ENCODE measurements at regions not wholly inside any gene's neighbourhood (a gene's known extent, or its start where the extent isn't known, plus 50 kb on each side); places are given as distances from the start of the nearest gene placed in this dataset.

DNA sequence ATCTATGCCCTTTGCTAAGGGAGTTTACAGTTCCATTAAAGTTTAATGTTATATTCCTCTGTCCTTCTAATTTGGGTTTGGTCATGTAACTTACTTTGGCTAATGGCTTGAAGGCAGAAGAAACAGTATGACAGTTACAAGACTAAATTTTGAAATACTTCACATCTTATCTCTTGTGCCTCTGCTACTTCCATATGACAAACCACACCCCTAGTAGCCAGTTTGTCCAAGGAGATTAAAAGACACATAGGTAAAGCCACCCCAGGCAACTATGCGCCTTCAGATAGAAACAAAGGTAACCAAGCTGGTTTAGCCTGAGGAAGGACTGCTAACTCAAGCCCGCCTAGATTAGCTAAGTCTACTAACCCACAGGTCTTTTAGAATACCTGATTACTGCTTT, 273.4 kb upstream of the MIR17HG start:
- Histone ChIP-seq H3K4me3 (ENCODE audit: low read depth, low read length) (no peak overlapping the region), H3K4me1 (ENCODE audit: control insufficient read depth, insufficient read depth, low read length, poor library complexity, severe bottlenecking) (no peaks in the 10 kb centered on the region), H3K9me3 (ENCODE audit: control insufficient read depth in 2 of 2, low read length in 2 of 2) (no peaks in the 10 kb centered on the region), H3K27ac (ENCODE audit: insufficient read depth, low read length, poor library complexity, severe bottlenecking) (no peak overlapping the region), H3K36me3 (ENCODE audit: control insufficient read depth, insufficient read depth, low read length) (no peaks in the 10 kb centered on the region), H3K27me3 (ENCODE audit: control insufficient read depth, insufficient read depth, low read length) (no peaks in the 10 kb centered on the region)
- no peak for ATAC-seq (ENCODE audit: low read depth in 2 of 2)
- Mint-ChIP-seq H3K27ac (no peak overlapping the region), H3K27me3 (no peaks in the 10 kb centered on the region), H3K9me3 (peaks cover 0 to 10% (median 0%) of the 10 kb centered on the region in 7 donors), H3K4me1 (no peaks in the 10 kb centered on the region), H3K4me3 (no peak overlapping the region), H3K36me3 (no peaks in the 10 kb centered on the region)
- DNase-seq = no peak

DNA sequence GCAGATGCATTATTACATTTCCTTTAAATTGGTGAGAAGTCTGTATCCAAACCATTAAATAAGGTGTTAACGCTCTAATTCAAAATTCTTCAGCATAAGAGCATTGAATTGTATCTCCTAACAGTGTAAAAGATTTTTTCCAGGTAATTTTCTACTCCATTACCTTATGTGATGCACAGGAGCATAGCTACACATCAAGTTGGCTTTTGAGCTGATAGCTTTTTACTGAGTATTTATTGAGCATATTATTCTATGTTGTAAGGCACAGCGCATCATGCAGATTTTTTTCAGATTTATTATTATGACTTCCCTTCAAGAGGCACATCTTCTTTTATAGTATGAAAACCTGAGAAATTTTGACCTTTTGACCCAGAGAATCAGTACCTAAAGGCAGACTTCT, 270.7 kb upstream of the MIR17HG start:
- H3K4me3 Mint-ChIP-seq = no peak overlapping the region
- H3K27ac ChIP-seq (ENCODE audit: insufficient read depth, low read length, poor library complexity, severe bottlenecking) = no peak overlapping the region

DNA sequence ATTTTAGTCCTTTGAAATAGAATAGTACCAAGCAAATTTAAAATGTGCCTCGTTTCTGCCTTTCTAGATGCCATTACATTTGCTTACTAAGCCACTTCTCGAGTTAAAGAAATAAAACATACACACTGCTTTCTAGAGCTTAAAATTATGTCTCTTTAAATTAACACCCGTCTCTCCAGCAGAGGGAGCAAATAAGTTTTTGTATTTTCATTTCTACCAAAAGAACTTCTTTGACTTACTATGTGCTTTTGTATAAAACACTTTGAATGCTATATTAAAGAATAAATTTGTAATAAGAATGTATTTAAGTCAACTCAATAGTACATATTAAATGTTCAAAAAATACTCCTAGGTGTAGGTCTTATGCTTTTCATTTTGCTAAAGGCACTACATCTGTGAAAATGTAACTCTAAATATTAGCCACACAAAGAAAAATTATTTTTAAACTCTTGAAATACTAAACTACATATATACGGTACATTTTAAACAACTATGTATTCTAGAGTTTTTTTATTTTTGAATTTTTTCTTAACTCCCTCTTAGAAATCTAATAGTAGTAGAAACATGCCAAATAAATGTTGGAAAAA, 269.3 kb upstream of the MIR17HG start:
- Mint-ChIP-seq H3K27me3 (no peaks in the 10 kb centered on the region), H3K9me3 (peaks cover 0 to 4% (median 2%) of the 10 kb centered on the region in 7 donors), H3K36me3 (no peaks in the 10 kb centered on the region), H3K4me3 (no peak overlapping the region), H3K4me1 (no peaks in the 10 kb centered on the region), H3K27ac (no peak overlapping the region)
- DNase-seq (no peak), ATAC-seq (ENCODE audit: low read depth in 2 of 2) (no peak)
- Histone ChIP-seq H3K4me3 (ENCODE audit: low read depth, low read length) (no peak overlapping the region), H3K27me3 (ENCODE audit: control insufficient read depth, insufficient read depth, low read length) (no peaks in the 10 kb centered on the region), H3K36me3 (ENCODE audit: control insufficient read depth, insufficient read depth, low read length) (no peaks in the 10 kb centered on the region), H3K9me3 (ENCODE audit: control insufficient read depth in 2 of 2, low read length in 2 of 2) (no peaks in the 10 kb centered on the region), H3K27ac (ENCODE audit: insufficient read depth, low read length, poor library complexity, severe bottlenecking) (no peak overlapping the region), H3K4me1 (ENCODE audit: control insufficient read depth, insufficient read depth, low read length, poor library complexity, severe bottlenecking) (no peaks in the 10 kb centered on the region)

More for the DNA sequence above, 270.7 kb upstream of the MIR17HG start:
- Histone ChIP-seq H3K36me3 (ENCODE audit: control insufficient read depth, insufficient read depth, low read length) (no peaks in the 10 kb centered on the region), H3K4me1 (ENCODE audit: control insufficient read depth, insufficient read depth, low read length, poor library complexity, severe bottlenecking) (no peaks in the 10 kb centered on the region), H3K27me3 (ENCODE audit: control insufficient read depth, insufficient read depth, low read length) (no peaks in the 10 kb centered on the region), H3K9me3 (ENCODE audit: control insufficient read depth in 2 of 2, low read length in 2 of 2) (no peaks in the 10 kb centered on the region), H3K4me3 (ENCODE audit: low read depth, low read length) (no peak overlapping the region)
- DNase-seq (no peak), ATAC-seq (ENCODE audit: low read depth in 2 of 2) (no peak)
- Mint-ChIP-seq H3K27ac (no peak overlapping the region), H3K36me3 (no peaks in the 10 kb centered on the region), H3K9me3 (peaks cover 0 to 6% (median 2%) of the 10 kb centered on the region in 7 donors), H3K27me3 (no peaks in the 10 kb centered on the region), H3K4me1 (no peaks in the 10 kb centered on the region)

DNA sequence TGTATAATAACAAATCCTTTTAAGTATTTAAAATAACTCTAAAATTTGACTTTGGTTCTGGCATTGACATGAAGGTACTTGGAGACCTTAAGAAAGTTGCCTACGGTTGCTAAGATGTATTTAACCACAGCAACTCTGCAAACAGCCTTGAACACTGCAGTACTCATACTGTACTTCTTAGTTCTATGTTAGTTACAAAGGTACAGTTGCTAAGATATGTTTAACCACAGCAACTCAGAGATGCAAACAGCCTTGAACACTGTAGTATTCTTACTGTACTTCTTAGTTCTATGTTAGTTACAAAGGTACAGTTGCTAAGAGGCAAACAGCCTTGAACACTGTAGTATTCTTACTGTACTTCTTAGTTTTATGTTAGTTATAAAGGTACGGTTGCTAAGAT, 268.3 kb upstream of the MIR17HG start:
- DNase-seq (no peak), ATAC-seq (ENCODE audit: low read depth in 2 of 2) (no peak)
- Histone ChIP-seq H3K27ac (ENCODE audit: insufficient read depth, low read length, poor library complexity, severe bottlenecking) (no peak overlapping the region), H3K27me3 (ENCODE audit: control insufficient read depth, insufficient read depth, low read length) (no peaks in the 10 kb centered on the region), H3K36me3 (ENCODE audit: control insufficient read depth, insufficient read depth, low read length) (no peaks in the 10 kb centered on the region), H3K4me3 (ENCODE audit: low read depth, low read length) (no peak overlapping the region), H3K9me3 (ENCODE audit: control insufficient read depth in 2 of 2, low read length in 2 of 2) (no peaks in the 10 kb centered on the region), H3K4me1 (ENCODE audit: control insufficient read depth, insufficient read depth, low read length, poor library complexity, severe bottlenecking) (no peaks in the 10 kb centered on the region)
- H3K36me3 Mint-ChIP-seq = no peaks in the 10 kb centered on the region
- no peaks in the 10 kb centered on the region for H3K27me3 Mint-ChIP-seq
- H3K9me3 Mint-ChIP-seq = peaks cover 0 to 4% (median 2%) of the 10 kb centered on the region in 7 donors
- H3K27ac Mint-ChIP-seq = no peak overlapping the region
- H3K4me1 Mint-ChIP-seq = no peaks in the 10 kb centered on the region
- no peak overlapping the region for H3K4me3 Mint-ChIP-seq

DNA sequence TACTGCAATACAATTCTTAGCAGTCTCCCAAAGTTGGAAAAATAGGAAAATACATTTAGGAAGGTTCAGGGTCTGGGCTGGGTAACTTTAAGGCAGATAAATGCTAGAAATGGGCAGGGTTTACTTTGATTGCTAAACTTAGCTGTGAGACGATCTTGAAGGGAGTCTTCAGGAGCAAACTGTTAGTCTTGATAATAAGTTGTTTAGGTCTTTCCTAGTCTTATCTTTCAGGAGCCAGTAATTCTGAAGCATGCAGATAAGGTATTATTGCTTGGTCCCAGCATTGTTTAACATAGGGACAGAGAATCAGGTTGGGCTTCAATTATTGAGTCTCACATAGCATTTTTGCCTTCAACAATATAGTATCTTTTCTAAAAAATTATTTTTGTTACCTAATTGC, 262.4 kb upstream of the MIR17HG start:
- H3K36me3 Mint-ChIP-seq = no peaks in the 10 kb centered on the region
- DNase-seq = no peak
- Histone ChIP-seq H3K27ac (ENCODE audit: insufficient read depth, low read length, poor library complexity, severe bottlenecking) (no peak overlapping the region), H3K4me3 (ENCODE audit: low read depth, low read length) (no peak overlapping the region), H3K27me3 (ENCODE audit: control insufficient read depth, insufficient read depth, low read length) (no peaks in the 10 kb centered on the region), H3K9me3 (ENCODE audit: control insufficient read depth in 2 of 2, low read length in 2 of 2) (no peaks in the 10 kb centered on the region), H3K36me3 (ENCODE audit: control insufficient read depth, insufficient read depth, low read length) (no peaks in the 10 kb centered on the region), H3K4me1 (ENCODE audit: control insufficient read depth, insufficient read depth, low read length, poor library complexity, severe bottlenecking) (no peaks in the 10 kb centered on the region)
- H3K4me3 Mint-ChIP-seq = no peak overlapping the region
- H3K27ac Mint-ChIP-seq = no peak overlapping the region
- ATAC-seq (ENCODE audit: low read depth in 2 of 2) = no peak
- H3K9me3 Mint-ChIP-seq = peaks cover 0 to 4% (median 2%) of the 10 kb centered on the region in 7 donors
- H3K27me3 Mint-ChIP-seq = no peaks in the 10 kb centered on the region
- H3K4me1 Mint-ChIP-seq = no peaks in the 10 kb centered on the region

DNA sequence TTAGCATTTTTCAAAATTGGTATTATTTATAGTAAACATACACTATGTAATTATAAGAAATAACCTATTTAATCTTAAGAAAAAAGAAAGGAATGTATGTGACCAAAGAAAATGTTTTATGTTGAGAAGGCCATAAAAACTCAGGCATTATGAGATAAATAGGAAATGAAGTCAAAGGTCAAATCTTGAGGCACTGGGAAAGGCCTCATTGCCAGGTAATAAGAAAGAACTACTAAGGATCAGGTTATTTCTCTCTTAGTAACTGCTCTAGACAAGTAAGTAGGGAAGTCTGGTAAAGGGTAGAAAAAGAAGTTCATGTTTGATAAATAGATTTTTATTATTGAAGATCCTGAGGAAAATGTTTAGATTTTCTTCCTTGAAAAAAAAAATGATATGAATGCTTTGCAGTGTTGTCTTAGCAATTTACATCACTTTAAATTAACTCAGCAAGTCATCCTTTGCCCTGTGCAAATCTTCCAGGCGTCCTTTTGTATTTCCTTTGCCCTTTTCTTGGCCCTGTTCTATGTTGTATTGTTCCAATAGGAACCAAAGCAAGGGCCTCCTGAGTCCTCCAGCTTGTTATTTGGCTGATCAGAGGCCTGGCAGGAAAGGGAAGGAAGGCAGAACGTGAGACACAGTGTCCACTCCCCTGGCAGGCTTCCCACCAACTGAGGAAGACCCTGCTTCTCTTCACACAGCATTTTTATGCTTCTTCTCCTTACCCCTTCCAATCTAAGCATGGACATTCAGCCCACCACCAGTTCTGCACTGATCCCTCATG, 260.4 kb upstream of the MIR17HG start:
- no peaks in the 10 kb centered on the region for H3K27me3 ChIP-seq (ENCODE audit: control insufficient read depth, insufficient read depth, low read length)
- H3K36me3 ChIP-seq (ENCODE audit: control insufficient read depth, insufficient read depth, low read length) = no peaks in the 10 kb centered on the region
- peaks cover 0 to 2% (median 0%) of the 10 kb centered on the region in 7 donors for H3K9me3 Mint-ChIP-seq
- no peak for DNase-seq
- H3K27ac ChIP-seq (ENCODE audit: insufficient read depth, low read length, poor library complexity, severe bottlenecking) = no peak overlapping the region
- H3K4me1 Mint-ChIP-seq = no peaks in the 10 kb centered on the region
- no peak overlapping the region for H3K27ac Mint-ChIP-seq
- H3K4me3 ChIP-seq (ENCODE audit: low read depth, low read length) = no peak overlapping the region
- H3K4me1 ChIP-seq (ENCODE audit: control insufficient read depth, insufficient read depth, low read length, poor library complexity, severe bottlenecking) = no peaks in the 10 kb centered on the region
- H3K9me3 ChIP-seq (ENCODE audit: control insufficient read depth in 2 of 2, low read length in 2 of 2) = no peaks in the 10 kb centered on the region
- ATAC-seq (ENCODE audit: low read depth in 2 of 2) = no peak
- H3K36me3 Mint-ChIP-seq = no peaks in the 10 kb centered on the region
- no peaks in the 10 kb centered on the region for H3K27me3 Mint-ChIP-seq
- no peak overlapping the region for H3K4me3 Mint-ChIP-seq

DNA sequence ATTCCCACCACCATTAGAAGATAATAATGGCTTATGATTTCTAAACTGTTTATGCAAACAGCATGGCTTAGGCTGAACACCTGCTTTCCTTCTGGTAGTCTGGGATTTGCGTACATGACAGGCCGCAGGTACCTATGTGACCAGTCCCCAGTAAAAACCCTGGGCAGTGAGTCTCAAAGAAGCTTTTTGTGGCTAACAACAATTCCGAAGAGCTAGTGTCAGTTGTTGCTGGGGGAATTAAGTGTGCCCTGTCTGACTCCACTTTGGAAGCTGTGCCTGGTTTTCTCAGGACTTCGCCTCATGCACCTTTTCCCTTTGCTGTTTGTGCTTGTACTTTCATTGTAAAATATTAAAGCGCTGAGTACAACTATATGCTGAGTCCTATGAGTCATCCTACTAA, 250.2 kb upstream of the MIR17HG start:
- no peak overlapping the region for H3K27ac ChIP-seq (ENCODE audit: insufficient read depth, low read length, poor library complexity, severe bottlenecking)
- no peaks in the 10 kb centered on the region for H3K27me3 ChIP-seq (ENCODE audit: control insufficient read depth, insufficient read depth, low read length)
- Mint-ChIP-seq H3K4me1 (no peaks in the 10 kb centered on the region), H3K36me3 (no peaks in the 10 kb centered on the region), H3K9me3 (peaks cover 0 to 4% (median 0%) of the 10 kb centered on the region in 7 donors), H3K27ac (no peak overlapping the region), H3K27me3 (no peaks in the 10 kb centered on the region), H3K4me3 (no peak overlapping the region)
- H3K9me3 ChIP-seq (ENCODE audit: control insufficient read depth in 2 of 2, low read length in 2 of 2) = no peaks in the 10 kb centered on the region
- H3K4me1 ChIP-seq (ENCODE audit: control insufficient read depth, insufficient read depth, low read length, poor library complexity, severe bottlenecking) = no peaks in the 10 kb centered on the region
- ATAC-seq (ENCODE audit: low read depth in 2 of 2) (no peak), DNase-seq (no peak)
- no peaks in the 10 kb centered on the region for H3K36me3 ChIP-seq (ENCODE audit: control insufficient read depth, insufficient read depth, low read length)
- no peak overlapping the region for H3K4me3 ChIP-seq (ENCODE audit: low read depth, low read length)

DNA sequence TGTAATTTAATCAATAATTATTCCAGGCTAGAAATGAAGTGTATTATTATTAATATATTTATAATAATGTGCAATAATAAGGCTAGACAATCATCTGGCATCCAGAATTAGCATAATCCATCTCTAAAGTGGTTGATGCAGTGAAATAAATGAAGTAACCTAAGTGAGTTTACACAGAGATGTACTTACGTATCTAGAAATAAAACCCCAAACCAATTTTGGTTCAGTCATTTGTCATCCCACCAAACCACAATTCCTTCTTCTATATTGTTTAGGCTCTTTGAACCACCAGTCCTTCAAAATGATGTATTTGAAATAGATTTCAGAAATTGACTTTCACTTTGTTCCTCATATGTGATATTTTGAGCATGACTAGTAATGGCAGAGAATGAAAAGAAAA, 247.6 kb upstream of the MIR17HG start:
- Mint-ChIP-seq H3K4me1 (no peaks in the 10 kb centered on the region), H3K27ac (no peak overlapping the region), H3K9me3 (peaks cover 0 to 8% (median 3%) of the 10 kb centered on the region in 7 donors), H3K4me3 (no peak overlapping the region), H3K36me3 (no peaks in the 10 kb centered on the region), H3K27me3 (no peaks in the 10 kb centered on the region)
- Histone ChIP-seq H3K27me3 (ENCODE audit: control insufficient read depth, insufficient read depth, low read length) (no peaks in the 10 kb centered on the region), H3K4me3 (ENCODE audit: low read depth, low read length) (no peak overlapping the region), H3K4me1 (ENCODE audit: control insufficient read depth, insufficient read depth, low read length, poor library complexity, severe bottlenecking) (no peaks in the 10 kb centered on the region), H3K9me3 (ENCODE audit: control insufficient read depth in 2 of 2, low read length in 2 of 2) (no peaks in the 10 kb centered on the region), H3K27ac (ENCODE audit: insufficient read depth, low read length, poor library complexity, severe bottlenecking) (no peak overlapping the region), H3K36me3 (ENCODE audit: control insufficient read depth, insufficient read depth, low read length) (no peaks in the 10 kb centered on the region)
- ATAC-seq (ENCODE audit: low read depth in 2 of 2) (no peak), DNase-seq (no peak)

Measured in CD4-positive, CD25-positive, alpha-beta regulatory T cell (primary cell).